ENCODE measurements at regions not wholly inside any gene's neighbourhood (a gene's known extent, or its start where the extent isn't known, plus 50 kb on each side); places are given as distances from the start of the nearest gene placed in this dataset.

- H3K27ac Mint-ChIP-seq: no peak overlapping the region
- no peak for DNase-seq
- POLR2A ChIA-PET: no interaction called here
- H3K9me3 Mint-ChIP-seq: peaks cover 15% of the 10 kb centered on the region
- H3K36me3 Mint-ChIP-seq (ENCODE audit: low read depth): no peaks in the 10 kb centered on the region
- H3K27me3 Mint-ChIP-seq: peaks cover 17% of the 10 kb centered on the region
- CTCF ChIA-PET: interaction anchor here (0.9 kb wide), 1 partner anchor 20 kb away, joined by 3 read pairs; no protein-coding TSS in a partner anchor
- H3K4me1 Mint-ChIP-seq: no peaks in the 10 kb centered on the region
- H3K4me3 Mint-ChIP-seq: no peak overlapping the region
Observed at GRCh38 chr3:13947912-13948311, 68.0 kb upstream of the WNT7A start.

GRCh38 chr3:13939206-13939605, 59.3 kb upstream of the WNT7A start:
- POLR2A ChIA-PET: no interaction called here
- Mint-ChIP-seq H3K36me3 (ENCODE audit: low read depth) (no peaks in the 10 kb centered on the region), H3K4me1 (no peaks in the 10 kb centered on the region), H3K27me3 (peaks cover 3% of the 10 kb centered on the region), H3K4me3 (no peak overlapping the region), H3K27ac (no peak overlapping the region), H3K9me3 (no peaks in the 10 kb centered on the region)
- CTCF ChIA-PET: interaction anchor here (0.6 to 0.9 kb wide), 2 partner anchors 25 to 86 kb away, joined by 3 to 5 read pairs; no protein-coding TSS in a partner anchor
- DNase-seq: no peak

- Mint-ChIP-seq H3K4me3 (no peak overlapping the region), H3K27me3 (peaks cover 4% of the 10 kb centered on the region), H3K36me3 (ENCODE audit: low read depth) (no peaks in the 10 kb centered on the region), H3K9me3 (no peaks in the 10 kb centered on the region), H3K4me1 (peaks cover 4% of the 10 kb centered on the region), H3K27ac (no peak overlapping the region)
- ChIA-PET POLR2A (no interaction called here), CTCF (no interaction called here)
- no peak for DNase-seq
Observed at GRCh38 chr3:13937131-13937530, 57.3 kb upstream of the WNT7A start.

- H3K27me3 Mint-ChIP-seq: peaks cover 10% of the 10 kb centered on the region
Observed at GRCh38 chr3:13935494-13936094, 55.7 kb upstream of the WNT7A start.

GRCh38 chr3:13934813-13935212, 54.9 kb upstream of the WNT7A start:
- peaks cover 4% of the 10 kb centered on the region for H3K4me1 Mint-ChIP-seq
- no peak overlapping the region for H3K27ac Mint-ChIP-seq
- H3K9me3 Mint-ChIP-seq: peaks cover 6% of the 10 kb centered on the region
- H3K4me3 Mint-ChIP-seq: no peak overlapping the region
- ChIA-PET CTCF (no interaction called here), POLR2A (no interaction called here)
- peaks cover 10% of the 10 kb centered on the region for H3K27me3 Mint-ChIP-seq
- H3K36me3 Mint-ChIP-seq (ENCODE audit: low read depth): no peaks in the 10 kb centered on the region
- DNase-seq: no peak

More at GRCh38 chr3:13935494-13936094, 55.7 kb upstream of the WNT7A start:
- DNase-seq: no peak
- H3K27ac Mint-ChIP-seq: no peak overlapping the region
- no peak overlapping the region for H3K4me3 Mint-ChIP-seq
- CTCF ChIA-PET: no interaction called here
- POLR2A ChIA-PET: no interaction called here
- peaks cover 4% of the 10 kb centered on the region for H3K4me1 Mint-ChIP-seq
- H3K36me3 Mint-ChIP-seq (ENCODE audit: low read depth): no peaks in the 10 kb centered on the region
- peaks cover 6% of the 10 kb centered on the region for H3K9me3 Mint-ChIP-seq

- Mint-ChIP-seq H3K4me3 (no peak overlapping the region), H3K9me3 (peaks cover 6% of the 10 kb centered on the region), H3K27ac (no peak overlapping the region), H3K36me3 (ENCODE audit: low read depth) (no peaks in the 10 kb centered on the region), H3K4me1 (peaks cover 4% of the 10 kb centered on the region), H3K27me3 (peaks cover 10% of the 10 kb centered on the region)
- POLR2A ChIA-PET: no interaction called here
- DNase-seq: no peak
- CTCF ChIA-PET: no interaction called here
Observed at GRCh38 chr3:13934315-13934714, 54.4 kb upstream of the WNT7A start.

- no peak for DNase-seq
- peaks cover 10% of the 10 kb centered on the region for H3K9me3 Mint-ChIP-seq
Observed at GRCh38 chr3:13932578-13933295, 52.9 kb upstream of the WNT7A start.

GRCh38 chr3:13931172-13931571, 51.3 kb upstream of the WNT7A start:
- POLR2A ChIA-PET: no interaction called here
- CTCF ChIA-PET: no interaction called here

More at GRCh38 chr3:13932578-13933295, 52.9 kb upstream of the WNT7A start:
- Mint-ChIP-seq H3K36me3 (ENCODE audit: low read depth) (no peaks in the 10 kb centered on the region), H3K27ac (no peak overlapping the region), H3K27me3 (peaks cover 10% of the 10 kb centered on the region), H3K4me1 (peaks cover 4% of the 10 kb centered on the region), H3K4me3 (peak overlapping the region; percentile 50)
- ChIA-PET POLR2A (no interaction called here), CTCF (no interaction called here)

More at GRCh38 chr3:13931172-13931571, 51.3 kb upstream of the WNT7A start:
- DNase-seq: no peak
- Mint-ChIP-seq H3K9me3 (peaks cover 13% of the 10 kb centered on the region), H3K27me3 (peaks cover 10% of the 10 kb centered on the region), H3K4me3 (no peak overlapping the region), H3K36me3 (ENCODE audit: low read depth) (no peaks in the 10 kb centered on the region), H3K27ac (no peak overlapping the region), H3K4me1 (peaks cover 4% of the 10 kb centered on the region)
